ENCODE measurements at regions not wholly inside any gene's neighbourhood (a gene's known extent, or its start where the extent isn't known, plus 50 kb on each side); places are given as distances from the start of the nearest gene placed in this dataset.

DNA sequence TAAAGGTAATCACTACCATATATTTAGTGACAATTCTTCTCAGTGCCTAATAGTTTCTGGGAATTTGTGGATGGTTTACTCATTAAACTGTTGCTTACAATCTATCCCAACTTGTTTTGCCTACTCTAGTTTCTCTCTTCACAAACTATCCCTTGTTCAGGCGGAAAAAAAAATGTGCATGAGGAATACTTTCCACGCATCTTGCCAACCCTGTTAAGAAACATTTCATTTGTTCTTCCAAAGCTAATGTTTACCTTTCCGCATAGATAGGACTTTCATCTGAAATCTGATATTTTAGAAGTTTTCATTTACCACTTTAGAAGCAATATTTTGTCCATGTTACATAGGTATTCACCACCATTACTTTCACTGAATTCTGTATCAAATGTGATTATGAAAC, 191.9 kb downstream of the MDFIC start (continued):
- TF ChIP-seq, protein P1, sequence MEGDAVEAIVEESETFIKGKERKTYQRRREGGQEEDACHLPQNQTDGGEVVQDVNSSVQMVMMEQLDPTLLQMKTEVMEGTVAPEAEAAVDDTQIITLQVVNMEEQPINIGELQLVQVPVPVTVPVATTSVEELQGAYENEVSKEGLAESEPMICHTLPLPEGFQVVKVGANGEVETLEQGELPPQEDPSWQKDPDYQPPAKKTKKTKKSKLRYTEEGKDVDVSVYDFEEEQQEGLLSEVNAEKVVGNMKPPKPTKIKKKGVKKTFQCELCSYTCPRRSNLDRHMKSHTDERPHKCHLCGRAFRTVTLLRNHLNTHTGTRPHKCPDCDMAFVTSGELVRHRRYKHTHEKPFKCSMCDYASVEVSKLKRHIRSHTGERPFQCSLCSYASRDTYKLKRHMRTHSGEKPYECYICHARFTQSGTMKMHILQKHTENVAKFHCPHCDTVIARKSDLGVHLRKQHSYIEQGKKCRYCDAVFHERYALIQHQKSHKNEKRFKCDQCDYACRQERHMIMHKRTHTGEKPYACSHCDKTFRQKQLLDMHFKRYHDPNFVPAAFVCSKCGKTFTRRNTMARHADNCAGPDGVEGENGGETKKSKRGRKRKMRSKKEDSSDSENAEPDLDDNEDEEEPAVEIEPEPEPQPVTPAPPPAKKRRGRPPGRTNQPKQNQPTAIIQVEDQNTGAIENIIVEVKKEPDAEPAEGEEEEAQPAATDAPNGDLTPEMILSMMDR (conservative IDR thresholded peaks at IDR 0.05; ENCODE audit: low read depth in 2 of 2) = no peak
- TF ChIP-seq, protein P2, sequence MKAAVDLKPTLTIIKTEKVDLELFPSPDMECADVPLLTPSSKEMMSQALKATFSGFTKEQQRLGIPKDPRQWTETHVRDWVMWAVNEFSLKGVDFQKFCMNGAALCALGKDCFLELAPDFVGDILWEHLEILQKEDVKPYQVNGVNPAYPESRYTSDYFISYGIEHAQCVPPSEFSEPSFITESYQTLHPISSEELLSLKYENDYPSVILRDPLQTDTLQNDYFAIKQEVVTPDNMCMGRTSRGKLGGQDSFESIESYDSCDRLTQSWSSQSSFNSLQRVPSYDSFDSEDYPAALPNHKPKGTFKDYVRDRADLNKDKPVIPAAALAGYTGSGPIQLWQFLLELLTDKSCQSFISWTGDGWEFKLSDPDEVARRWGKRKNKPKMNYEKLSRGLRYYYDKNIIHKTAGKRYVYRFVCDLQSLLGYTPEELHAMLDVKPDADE (IDR thresholded peaks at IDR 0.05) = no peak
- TF ChIP-seq POLR2AphosphoS5 (IDR thresholded peaks at IDR 0.05; ENCODE audit: low read depth) (no peak), STAT1 (IDR thresholded peaks at IDR 0.05; ENCODE audit: unreplicated experiment) (no peak)

DNA sequence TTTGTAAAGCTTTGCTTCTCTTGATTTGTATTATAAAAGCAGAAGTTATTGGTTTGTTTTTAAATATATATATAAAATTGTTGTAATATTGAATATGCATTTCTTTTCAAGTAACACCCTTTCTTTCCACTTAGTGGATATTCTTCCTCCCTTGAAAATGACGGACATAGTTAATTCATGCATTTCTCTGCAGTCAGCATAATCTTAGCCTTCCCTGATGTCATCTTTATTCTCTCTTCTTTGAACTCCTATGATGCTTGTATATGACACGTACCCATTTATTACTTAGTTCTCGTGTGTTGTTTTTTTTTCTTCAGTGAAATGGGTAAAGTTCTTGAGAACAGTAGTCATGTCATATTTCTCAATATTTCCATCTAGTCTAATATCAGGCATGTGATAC, 191.2 kb downstream of the MDFIC start:
- Histone ChIP-seq H3K4me3 (no peak overlapping the region), H3K4me2 (no peak overlapping the region), H3K79me2 (replicated peaks; ENCODE audit: insufficient read depth) (no peaks in the 10 kb centered on the region), H3K27ac (ENCODE audit: low read depth) (no peak overlapping the region), H4K20me1 (replicated peaks; ENCODE audit: insufficient read depth) (no peaks in the 10 kb centered on the region), H3K36me3 (ENCODE audit: insufficient read depth) (no peaks in the 10 kb centered on the region), H3F3A (replicated peaks; ENCODE audit: low read depth) (no peaks in the 10 kb centered on the region), H3K27me3 (ENCODE audit: insufficient read depth) (no peaks in the 10 kb centered on the region), H2AFZ (no peak overlapping the region), H3K9me2 (ENCODE audit: insufficient read depth) (no peaks in the 10 kb centered on the region), H3K4me1 (ENCODE audit: insufficient read depth) (no peaks in the 10 kb centered on the region)
- DNase-seq (ENCODE audit: low spot score) (no peak), ATAC-seq (no peak)
- no peaks in the 10 kb centered on the region for H3K36me3 Mint-ChIP-seq (ENCODE audit: low read depth)
- no peaks in the 10 kb centered on the region for H3K9me3 Mint-ChIP-seq
- no peak overlapping the region for H3K27ac Mint-ChIP-seq
- no peak overlapping the region for H3K4me3 Mint-ChIP-seq
- no peaks in the 10 kb centered on the region for H3K4me1 Mint-ChIP-seq
- H3K27me3 Mint-ChIP-seq (ENCODE audit: insufficient read depth, low read depth, poor library complexity) = peaks cover 2% of the 10 kb centered on the region
- TF ChIP-seq NANOG (IDR thresholded peaks at IDR 0.05; ENCODE audit: borderline replicate concordance) (no peak), EZH2phosphoT487 (IDR thresholded peaks at IDR 0.05; ENCODE audit: unreplicated experiment) (no peak), CREB1 (CRISPR knock-in tag; IDR thresholded peaks at IDR 0.05; ENCODE audit: low read depth) (no peak), ZNF331 (CRISPR knock-in tag; IDR thresholded peaks at IDR 0.05; ENCODE audit: low read depth) (no peak), EZH2 (IDR thresholded peaks at IDR 0.05; ENCODE audit: low read depth, unreplicated experiment) (no peak), STAT1 (IDR thresholded peaks at IDR 0.05; ENCODE audit: unreplicated experiment) (no peak), JUNB (IDR thresholded peaks at IDR 0.05; ENCODE audit: unreplicated experiment) (no peak)
- TF ChIP-seq, protein P3, sequence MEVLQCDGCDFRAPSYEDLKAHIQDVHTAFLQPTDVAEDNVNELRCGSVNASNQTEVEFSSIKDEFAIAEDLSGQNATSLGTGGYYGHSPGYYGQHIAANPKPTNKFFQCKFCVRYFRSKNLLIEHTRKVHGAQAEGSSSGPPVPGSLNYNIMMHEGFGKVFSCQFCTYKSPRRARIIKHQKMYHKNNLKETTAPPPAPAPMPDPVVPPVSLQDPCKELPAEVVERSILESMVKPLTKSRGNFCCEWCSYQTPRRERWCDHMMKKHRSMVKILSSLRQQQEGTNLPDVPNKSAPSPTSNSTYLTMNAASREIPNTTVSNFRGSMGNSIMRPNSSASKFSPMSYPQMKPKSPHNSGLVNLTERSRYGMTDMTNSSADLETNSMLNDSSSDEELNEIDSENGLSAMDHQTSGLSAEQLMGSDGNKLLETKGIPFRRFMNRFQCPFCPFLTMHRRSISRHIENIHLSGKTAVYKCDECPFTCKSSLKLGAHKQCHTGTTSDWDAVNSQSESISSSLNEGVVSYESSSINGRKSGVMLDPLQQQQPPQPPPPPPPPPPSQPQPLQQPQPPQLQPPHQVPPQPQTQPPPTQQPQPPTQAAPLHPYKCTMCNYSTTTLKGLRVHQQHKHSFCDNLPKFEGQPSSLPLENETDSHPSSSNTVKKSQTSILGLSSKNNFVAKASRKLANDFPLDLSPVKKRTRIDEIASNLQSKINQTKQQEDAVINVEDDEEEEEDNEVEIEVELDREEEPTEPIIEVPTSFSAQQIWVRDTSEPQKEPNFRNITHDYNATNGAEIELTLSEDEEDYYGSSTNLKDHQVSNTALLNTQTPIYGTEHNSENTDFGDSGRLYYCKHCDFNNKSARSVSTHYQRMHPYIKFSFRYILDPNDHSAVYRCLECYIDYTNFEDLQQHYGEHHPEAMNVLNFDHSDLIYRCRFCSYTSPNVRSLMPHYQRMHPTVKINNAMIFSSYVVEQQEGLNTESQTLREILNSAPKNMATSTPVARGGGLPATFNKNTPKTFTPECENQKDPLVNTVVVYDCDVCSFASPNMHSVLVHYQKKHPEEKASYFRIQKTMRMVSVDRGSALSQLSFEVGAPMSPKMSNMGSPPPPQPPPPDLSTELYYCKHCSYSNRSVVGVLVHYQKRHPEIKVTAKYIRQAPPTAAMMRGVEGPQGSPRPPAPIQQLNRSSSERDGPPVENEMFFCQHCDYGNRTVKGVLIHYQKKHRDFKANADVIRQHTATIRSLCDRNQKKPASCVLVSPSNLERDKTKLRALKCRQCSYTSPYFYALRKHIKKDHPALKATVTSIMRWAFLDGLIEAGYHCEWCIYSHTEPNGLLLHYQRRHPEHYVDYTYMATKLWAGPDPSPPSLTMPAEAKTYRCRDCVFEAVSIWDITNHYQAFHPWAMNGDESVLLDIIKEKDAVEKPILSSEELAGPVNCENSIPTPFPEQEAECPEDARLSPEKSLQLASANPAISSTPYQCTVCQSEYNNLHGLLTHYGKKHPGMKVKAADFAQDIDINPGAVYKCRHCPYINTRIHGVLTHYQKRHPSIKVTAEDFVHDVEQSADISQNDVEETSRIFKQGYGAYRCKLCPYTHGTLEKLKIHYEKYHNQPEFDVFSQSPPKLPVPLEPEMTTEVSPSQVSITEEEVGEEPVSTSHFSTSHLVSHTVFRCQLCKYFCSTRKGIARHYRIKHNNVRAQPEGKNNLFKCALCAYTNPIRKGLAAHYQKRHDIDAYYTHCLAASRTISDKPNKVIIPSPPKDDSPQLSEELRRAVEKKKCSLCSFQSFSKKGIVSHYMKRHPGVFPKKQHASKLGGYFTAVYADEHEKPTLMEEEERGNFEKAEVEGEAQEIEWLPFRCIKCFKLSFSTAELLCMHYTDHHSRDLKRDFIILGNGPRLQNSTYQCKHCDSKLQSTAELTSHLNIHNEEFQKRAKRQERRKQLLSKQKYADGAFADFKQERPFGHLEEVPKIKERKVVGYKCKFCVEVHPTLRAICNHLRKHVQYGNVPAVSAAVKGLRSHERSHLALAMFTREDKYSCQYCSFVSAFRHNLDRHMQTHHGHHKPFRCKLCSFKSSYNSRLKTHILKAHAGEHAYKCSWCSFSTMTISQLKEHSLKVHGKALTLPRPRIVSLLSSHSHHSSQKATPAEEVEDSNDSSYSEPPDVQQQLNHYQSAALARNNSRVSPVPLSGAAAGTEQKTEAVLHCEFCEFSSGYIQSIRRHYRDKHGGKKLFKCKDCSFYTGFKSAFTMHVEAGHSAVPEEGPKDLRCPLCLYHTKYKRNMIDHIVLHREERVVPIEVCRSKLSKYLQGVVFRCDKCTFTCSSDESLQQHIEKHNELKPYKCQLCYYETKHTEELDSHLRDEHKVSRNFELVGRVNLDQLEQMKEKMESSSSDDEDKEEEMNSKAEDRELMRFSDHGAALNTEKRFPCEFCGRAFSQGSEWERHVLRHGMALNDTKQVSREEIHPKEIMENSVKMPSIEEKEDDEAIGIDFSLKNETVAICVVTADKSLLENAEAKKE (CRISPR knock-in tag; IDR thresholded peaks at IDR 0.05) = no peak
- TF ChIP-seq, protein P1 (conservative IDR thresholded peaks at IDR 0.05; ENCODE audit: low read depth in 2 of 2) = no peak
